Urinary bladder (tissue), 3 donors: ENCODE measurements at regions not wholly inside any gene's neighbourhood (a gene's known extent, or its start where the extent isn't known, plus 50 kb on each side); places are given as distances from the start of the nearest gene placed in this dataset.

ENCODE experiments used
- DNase-seq: peaks from one replicate; pipeline ENCODE4 v3.0.0-alpha.2; 2015; ENCODE audit errors: extremely low spot score
- H3K27ac ChIP-seq: one replicate; pipeline ENCODE4 v1.5.1; 2013; ENCODE audit warnings: low read depth, mild to moderate bottlenecking, moderate library complexity
- H3K36me3 ChIP-seq: one replicate; pipeline ENCODE4 v1.6.1; 2013; ENCODE audit warnings: mild to moderate bottlenecking, moderate library complexity; ENCODE audit not compliant: insufficient read depth
- H3K4me1 ChIP-seq: one replicate; pipeline ENCODE4 v1.6.1; 2013; ENCODE audit warnings: mild to moderate bottlenecking, moderate library complexity; ENCODE audit not compliant: insufficient read depth
- H3K4me3 ChIP-seq: one replicate; pipeline ENCODE4 v1.5.1; 2013; ENCODE audit warnings: low read depth, low read length
- WGBS: extraction: QIAGEN DNeasy Blood & Tissue Kit; methylation state at CpG from one replicate; pipeline ENCODE4 v1.1.7; 2013; 5-methylcytosine and 5-hydroxymethylcytosine counted together
- donor health status: healthy with polysubstance abuse.
- donor health status: healthy.

DNA sequence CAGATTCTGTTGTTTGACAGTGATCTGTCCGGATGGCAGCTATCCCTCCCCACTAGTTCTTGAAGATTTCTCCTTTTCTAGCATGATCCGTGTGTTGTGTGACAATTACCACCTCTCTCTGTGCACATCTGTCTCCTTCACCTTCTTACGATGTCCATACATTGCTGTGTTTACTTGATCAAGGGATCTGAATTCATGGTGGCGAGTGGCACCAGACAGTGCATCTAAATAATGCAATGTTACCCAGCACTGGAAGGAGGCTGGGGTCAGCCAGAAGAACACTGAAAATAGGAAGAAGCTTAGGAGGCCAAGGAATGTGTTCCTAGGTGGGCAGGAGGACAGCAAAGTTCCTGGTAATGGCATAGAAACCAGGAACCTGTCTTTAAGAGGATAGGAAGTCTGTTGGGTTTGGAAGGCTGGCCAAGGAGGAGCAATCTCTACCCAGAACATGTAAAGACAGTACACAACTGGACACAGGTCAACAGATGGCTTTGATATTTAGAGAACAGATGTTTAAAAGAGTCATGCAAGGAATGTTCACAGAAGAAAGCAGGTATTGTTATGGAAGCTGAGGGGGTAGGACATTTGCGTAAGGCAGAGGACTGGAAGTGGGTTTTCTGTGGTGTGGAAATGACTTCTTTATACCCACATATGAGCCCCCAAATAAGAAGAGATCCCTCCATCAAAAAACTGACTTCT, 126.4 kb downstream of the HRH4 start:
- DNase-seq, result no peak
- H3K4me1 ChIP-seq, result no peaks in the 10 kb centered on the region
- WGBS, result 83% methylated on average over 5 of the region's 5 CpGs
- no peaks in the 10 kb centered on the region for H3K36me3 ChIP-seq
- no peak overlapping the region for H3K27ac ChIP-seq
- no peak overlapping the region for H3K4me3 ChIP-seq

DNA sequence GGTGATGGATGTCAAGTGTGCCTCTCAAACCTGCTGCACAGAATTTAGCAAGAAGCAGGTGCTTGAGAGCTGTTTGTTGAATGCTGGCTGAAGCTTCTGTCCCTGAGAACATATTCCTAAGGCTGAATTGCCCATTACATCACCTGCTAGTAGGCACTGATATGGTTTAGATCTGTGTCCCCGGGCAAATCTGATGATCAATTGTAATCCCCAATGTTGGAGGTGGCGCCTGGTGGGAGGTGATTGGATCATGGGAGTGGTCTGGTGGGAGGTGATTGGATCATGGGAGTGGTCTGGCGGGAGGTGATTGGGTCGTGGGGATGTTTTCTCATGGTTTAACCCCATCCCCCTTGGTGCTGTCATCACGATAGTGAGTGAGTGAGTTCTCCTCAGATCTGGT, 128.0 kb downstream of the HRH4 start:
- WGBS, result 91% methylated on average over 5 of the region's 5 CpGs
- H3K4me1 ChIP-seq, result no peaks in the 10 kb centered on the region
- H3K4me3 ChIP-seq, result no peak overlapping the region
- DNase-seq, result no peak
- no peak overlapping the region for H3K27ac ChIP-seq
- no peaks in the 10 kb centered on the region for H3K36me3 ChIP-seq

DNA sequence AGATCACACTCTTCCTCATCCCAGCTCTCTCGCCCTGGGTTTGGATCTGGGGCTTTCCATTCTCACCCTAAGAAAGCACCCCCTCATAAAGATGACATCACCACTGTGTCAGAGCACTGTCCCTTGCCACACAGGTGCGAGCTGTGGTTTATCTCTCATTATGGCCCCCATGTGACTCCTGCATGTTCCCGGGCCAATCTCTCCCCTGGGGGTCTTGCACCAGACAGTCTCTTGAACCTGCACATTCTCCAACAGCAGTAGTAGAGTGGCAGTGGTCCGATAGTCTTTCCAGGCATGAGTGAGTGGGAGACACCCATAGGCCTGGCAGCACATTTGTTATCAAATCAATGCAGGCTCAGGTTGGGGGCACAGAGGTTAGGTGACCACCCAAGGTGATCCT, 130.5 kb downstream of the HRH4 start:
- no peak overlapping the region for H3K27ac ChIP-seq
- WGBS, result 91% methylated on average over 4 of the region's 4 CpGs
- H3K4me1 ChIP-seq, result no peaks in the 10 kb centered on the region
- H3K36me3 ChIP-seq, result no peaks in the 10 kb centered on the region
- DNase-seq, result no peak
- H3K4me3 ChIP-seq, result no peak overlapping the region

GRCh38 chr18:24593401-24593800, 133.0 kb downstream of the HRH4 start:
- WGBS, result 71% methylated on average over 3 of the region's 3 CpGs
- Histone ChIP-seq H3K36me3 (no peaks in the 10 kb centered on the region), H3K4me1 (no peaks in the 10 kb centered on the region), H3K27ac (no peak overlapping the region), H3K4me3 (no peak overlapping the region)
- no peak for DNase-seq

DNA sequence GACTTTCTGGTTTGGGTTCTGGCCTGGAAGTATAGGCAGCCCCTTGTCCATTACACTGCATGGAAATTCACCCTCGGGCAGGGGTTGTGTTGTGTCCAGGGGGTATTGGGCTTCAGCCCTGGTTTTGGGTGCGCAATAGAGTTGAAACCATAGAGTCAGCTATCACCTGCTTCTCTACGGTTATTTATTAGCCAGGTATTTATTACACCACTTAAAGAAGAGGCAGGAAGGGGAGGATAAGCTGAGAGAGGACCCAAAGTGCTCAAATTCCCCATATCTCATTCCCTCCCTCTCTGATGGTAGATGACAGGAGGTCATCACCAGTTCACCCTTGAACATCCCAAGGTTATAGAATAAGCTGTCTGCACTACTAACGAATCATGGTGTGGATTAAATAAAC, 133.4 kb downstream of the HRH4 start:
- no peaks in the 10 kb centered on the region for H3K4me1 ChIP-seq
- WGBS, result 86% methylated on average over 4 of the region's 4 CpGs
- no peak overlapping the region for H3K27ac ChIP-seq
- no peak overlapping the region for H3K4me3 ChIP-seq
- no peak for DNase-seq
- no peaks in the 10 kb centered on the region for H3K36me3 ChIP-seq

DNA sequence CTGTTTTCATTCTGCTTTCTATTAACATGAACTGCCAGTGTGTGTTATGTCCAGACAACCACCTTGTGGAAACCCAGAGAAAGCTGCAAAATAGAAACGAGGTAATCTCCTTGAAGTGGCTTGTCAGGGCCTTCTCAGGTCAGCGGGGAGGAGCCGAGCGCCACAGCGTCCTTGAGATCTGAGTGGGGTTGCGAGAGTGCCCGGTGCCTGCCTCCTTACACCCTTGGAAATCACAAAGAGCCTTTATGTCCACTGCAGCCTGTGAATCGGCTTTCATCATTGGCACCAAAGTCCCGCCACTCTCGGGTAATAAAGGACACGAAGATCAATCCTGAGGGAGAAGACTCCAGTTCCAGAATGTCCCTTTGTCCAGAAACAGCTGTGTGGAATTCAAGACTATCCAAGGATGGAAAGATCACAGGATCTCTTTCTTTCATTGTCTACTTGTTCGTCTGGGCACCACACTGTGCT, 135.2 kb downstream of the HRH4 start:
- WGBS, result 82% methylated on average over 12 of the region's 12 CpGs

GRCh38 chr18:24600076-24600654, 139.7 kb downstream of the HRH4 start:
- no peaks in the 10 kb centered on the region for H3K36me3 ChIP-seq
- no peak overlapping the region for H3K4me3 ChIP-seq
- H3K4me1 ChIP-seq, result no peaks in the 10 kb centered on the region
- H3K27ac ChIP-seq, result no peak overlapping the region
- DNase-seq, result peak; percentile 50
- 25% methylated on average over 6 of the region's 6 CpGs for WGBS

More for the DNA sequence above, 135.2 kb downstream of the HRH4 start:
- no peak overlapping the region for H3K27ac ChIP-seq
- H3K36me3 ChIP-seq, result no peaks in the 10 kb centered on the region
- no peak for DNase-seq
- no peaks in the 10 kb centered on the region for H3K4me1 ChIP-seq
- no peak overlapping the region for H3K4me3 ChIP-seq

GRCh38 chr18:24601585-24601984, 141.1 kb downstream of the HRH4 start:
- Histone ChIP-seq H3K4me3 (no peak overlapping the region), H3K36me3 (no peaks in the 10 kb centered on the region), H3K27ac (no peak overlapping the region), H3K4me1 (no peaks in the 10 kb centered on the region)
- DNase-seq, result no peak
- 81% methylated on average over 1 of the region's 1 CpG for WGBS

GRCh38 chr18:24602201-24602600, 141.8 kb downstream of the HRH4 start:
- no peak for DNase-seq
- H3K27ac ChIP-seq, result no peak overlapping the region
- no peaks in the 10 kb centered on the region for H3K4me1 ChIP-seq
- no peak overlapping the region for H3K4me3 ChIP-seq
- H3K36me3 ChIP-seq, result no peaks in the 10 kb centered on the region
- 93% methylated on average over 4 of the region's 4 CpGs for WGBS

DNA sequence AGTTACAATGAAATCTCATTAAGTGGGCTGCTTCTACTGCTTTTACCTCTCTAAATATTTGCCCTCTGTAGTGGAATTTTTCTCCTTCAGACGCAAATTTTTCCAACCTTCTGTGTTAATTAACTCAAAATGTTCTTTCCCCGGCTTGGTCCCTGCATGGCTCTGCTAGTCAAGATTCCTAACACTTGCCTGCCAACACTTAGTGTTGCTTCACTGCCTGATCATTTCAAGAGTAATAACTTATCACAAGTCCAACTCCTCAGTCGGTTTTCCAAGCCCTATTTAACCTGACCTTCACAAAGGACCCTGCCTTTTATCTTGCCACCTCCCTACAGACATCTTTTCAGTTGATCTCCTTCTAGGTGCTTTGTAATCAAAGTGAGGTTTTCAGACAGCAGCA, 142.7 kb downstream of the HRH4 start:
- no peaks in the 10 kb centered on the region for H3K36me3 ChIP-seq
- no peak for DNase-seq
- H3K27ac ChIP-seq, result no peak overlapping the region
- H3K4me1 ChIP-seq, result no peaks in the 10 kb centered on the region
- 58% methylated on average over 3 of the region's 3 CpGs for WGBS
- no peak overlapping the region for H3K4me3 ChIP-seq

- no peak overlapping the region for H3K4me3 ChIP-seq
- no peak for DNase-seq
- no peaks in the 10 kb centered on the region for H3K4me1 ChIP-seq
- 95% methylated on average over 1 of the region's 1 CpG for WGBS
- no peak overlapping the region for H3K27ac ChIP-seq
- H3K36me3 ChIP-seq, result no peaks in the 10 kb centered on the region
Observed at GRCh38 chr18:24605444-24605843, 145.0 kb downstream of the HRH4 start.

DNA sequence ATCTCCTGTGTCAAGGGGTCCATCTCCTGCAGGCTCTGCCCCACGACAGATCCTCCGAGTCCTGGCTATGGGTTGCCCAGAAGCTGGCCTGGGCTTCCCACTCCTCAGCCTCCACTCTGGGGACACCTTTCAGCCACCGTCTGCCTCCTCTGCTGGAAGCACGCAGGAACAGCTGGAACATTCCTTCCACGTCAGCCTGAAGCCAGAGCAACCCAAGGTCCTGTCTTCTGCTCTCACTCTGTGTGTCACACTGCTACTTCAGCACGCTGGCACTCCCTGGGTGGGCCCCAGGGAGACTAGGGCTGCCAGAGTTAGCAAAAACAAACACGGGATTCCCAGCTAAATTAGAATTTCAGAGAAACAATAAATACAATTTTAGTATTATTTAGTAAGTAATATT, 148.8 kb downstream of the HRH4 start:
- no peak for DNase-seq
- Histone ChIP-seq H3K27ac (no peak overlapping the region), H3K36me3 (no peaks in the 10 kb centered on the region), H3K4me3 (no peak overlapping the region), H3K4me1 (no peaks in the 10 kb centered on the region)
- WGBS, result 60% methylated on average over 7 of the region's 7 CpGs

DNA sequence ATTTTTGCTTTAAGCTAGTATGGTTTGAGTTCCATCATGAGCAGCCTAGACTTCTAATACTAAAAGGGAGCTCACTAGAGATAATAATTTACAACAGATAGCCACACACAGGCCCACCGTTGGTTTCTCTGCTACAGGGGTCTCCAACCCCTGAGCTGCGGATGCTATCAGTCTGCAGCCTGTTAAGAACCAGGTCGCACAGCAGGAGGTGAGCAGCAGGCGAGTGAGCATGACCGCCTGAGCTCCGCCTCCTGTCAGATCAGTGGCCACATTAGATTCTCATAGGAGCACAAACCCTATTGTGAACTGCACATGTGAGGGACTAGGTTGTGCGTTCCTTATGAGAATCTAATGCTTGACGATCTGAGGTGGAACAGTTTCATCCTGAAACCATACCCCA, 150.6 kb downstream of the HRH4 start:
- H3K4me3 ChIP-seq, result no peak overlapping the region
- no peak for DNase-seq
- no peak overlapping the region for H3K27ac ChIP-seq
- 76% methylated on average over 8 of the region's 8 CpGs for WGBS
- no peaks in the 10 kb centered on the region for H3K36me3 ChIP-seq
- no peaks in the 10 kb centered on the region for H3K4me1 ChIP-seq

- 88% methylated on average over 3 of the region's 3 CpGs for WGBS
Observed at GRCh38 chr18:24613896-24614640, 153.6 kb downstream of the HRH4 start.

More at GRCh38 chr18:24613896-24614640, 153.6 kb downstream of the HRH4 start:
- H3K36me3 ChIP-seq, result no peaks in the 10 kb centered on the region
- H3K4me3 ChIP-seq, result no peak overlapping the region
- H3K4me1 ChIP-seq, result no peaks in the 10 kb centered on the region
- H3K27ac ChIP-seq, result no peak overlapping the region
- no peak for DNase-seq
